C1 segment of cervical spinal cord (tissue), 14 donors: ENCODE measurements at regions not wholly inside any gene's neighbourhood (a gene's known extent, or its start where the extent isn't known, plus 50 kb on each side); places are given as distances from the start of the nearest gene placed in this dataset.
"Not testable (repeated sequence)": the region's sequence is repeated elsewhere in the genome, so short reads cannot be mapped to it uniquely, and the experiment has no call there.

ENCODE experiments used
- DNase-seq, 14 donors: peaks; one replicate each; lab custom pipeline; 2025; lab: John Stamatoyannopoulos, UW

- DNase-seq = no peak
Measured at GRCh38 chr11:38446336-38446735, 1848.3 kb upstream of the RAG2 start.

GRCh38 chr11:38438091-38438490 lies 1840.1 kb upstream of the RAG2 start:
- DNase-seq = no peak

- no peak for DNase-seq
Measured at GRCh38 chr11:38425578-38425977, 1827.5 kb upstream of the RAG2 start.

GRCh38 chr11:38423042-38423441 lies 1825.0 kb upstream of the RAG2 start:
- DNase-seq = no peak

- DNase-seq = no peak
Measured at GRCh38 chr11:38416141-38416540, 1818.1 kb upstream of the RAG2 start.

GRCh38 chr11:38411149-38411548 lies 1813.1 kb upstream of the RAG2 start:
- DNase-seq = no peak

GRCh38 chr11:38402063-38402462 lies 1804.0 kb upstream of the RAG2 start:
- DNase-seq = no peak

GRCh38 chr11:38392176-38392575 lies 1794.1 kb upstream of the RAG2 start:
- DNase-seq = no peak

GRCh38 chr11:38384568-38384967 lies 1786.5 kb upstream of the RAG2 start:
- DNase-seq = no peak

GRCh38 chr11:38365274-38365673 lies 1767.2 kb upstream of the RAG2 start:
- no peak for DNase-seq

GRCh38 chr11:38356255-38356654 lies 1758.2 kb upstream of the RAG2 start:
- no peak for DNase-seq

GRCh38 chr11:38345286-38345685 lies 1747.2 kb upstream of the RAG2 start:
- DNase-seq = no peak

GRCh38 chr11:38341612-38342011 lies 1743.6 kb upstream of the RAG2 start:
- not testable (repeated sequence) for DNase-seq

- DNase-seq = no peak
Measured at GRCh38 chr11:38339835-38340440, 1741.9 kb upstream of the RAG2 start.

- not testable (repeated sequence) for DNase-seq
Measured at GRCh38 chr11:38338022-38338421, 1740.0 kb upstream of the RAG2 start.

- DNase-seq = no peak
Measured at GRCh38 chr11:38332046-38332445, 1734.0 kb upstream of the RAG2 start.

GRCh38 chr11:38330578-38330977 lies 1732.5 kb upstream of the RAG2 start:
- no peak for DNase-seq

- no peak for DNase-seq
Measured at GRCh38 chr11:38323961-38324761, 1726.1 kb upstream of the RAG2 start.

GRCh38 chr11:38315151-38315550 lies 1717.1 kb upstream of the RAG2 start:
- DNase-seq = no peak

- DNase-seq = no peak
Measured at GRCh38 chr11:38307455-38307854, 1709.4 kb upstream of the RAG2 start.

- DNase-seq = no peak
Measured at GRCh38 chr11:38305682-38306081, 1707.6 kb upstream of the RAG2 start.

- DNase-seq = no peak
Measured at GRCh38 chr11:38304926-38305325, 1706.9 kb upstream of the RAG2 start.

- no peak for DNase-seq
Measured at GRCh38 chr11:38302564-38302963, 1704.5 kb upstream of the RAG2 start.
